ENCODE measurements at regions not wholly inside any gene's neighbourhood (a gene's known extent, or its start where the extent isn't known, plus 50 kb on each side); places are given as distances from the start of the nearest gene placed in this dataset.
A peak's percentile ranks its signal among the peaks of the same experiment; 100 is the strongest.

- Histone ChIP-seq H3K36me3 (ENCODE audit: insufficient read depth) (no peaks in the 10 kb centered on the region), H3K79me2 (replicated peaks; ENCODE audit: insufficient read depth) (no peaks in the 10 kb centered on the region), H3K27ac (ENCODE audit: low read depth) (no peak overlapping the region), H2AFZ (peak overlapping the region; percentile 74), H3F3A (replicated peaks; ENCODE audit: low read depth) (no peaks in the 10 kb centered on the region), H3K4me3 (no peak overlapping the region), H3K4me1 (ENCODE audit: insufficient read depth) (no peaks in the 10 kb centered on the region), H4K20me1 (replicated peaks; ENCODE audit: insufficient read depth) (no peaks in the 10 kb centered on the region), H3K4me2 (no peak overlapping the region), H3K9me2 (ENCODE audit: insufficient read depth) (peaks cover 4% of the 10 kb centered on the region; the same call in 1 of the 2 replicates), H3K27me3 (ENCODE audit: insufficient read depth) (no peaks in the 10 kb centered on the region)
- no peak overlapping the region; the same call in 1 of the 2 replicates for H3K27ac Mint-ChIP-seq
- ATAC-seq (no peak), DNase-seq (ENCODE audit: low spot score) (no peak)
- peaks cover 9% of the 10 kb centered on the region; the same call in 2 of the 3 replicates for H3K36me3 Mint-ChIP-seq (ENCODE audit: low read depth)
- H3K4me1 Mint-ChIP-seq, result peaks cover 3% of the 10 kb centered on the region; the same call in 1 of the 3 replicates
- TF ChIP-seq ZNF114 (CRISPR knock-in tag; IDR thresholded peaks at IDR 0.05), result no peak
- no peak for TF ChIP-seq ZNF331 (CRISPR knock-in tag; IDR thresholded peaks at IDR 0.05; ENCODE audit: low read depth)
- no peak for TF ChIP-seq NANOG (IDR thresholded peaks at IDR 0.05; ENCODE audit: borderline replicate concordance)
- no peak for TF ChIP-seq REST (IDR thresholded peaks at IDR 0.05; ENCODE audit: unreplicated experiment)
- no peak for TF ChIP-seq EZH2phosphoT487 (IDR thresholded peaks at IDR 0.05; ENCODE audit: unreplicated experiment)
- TF ChIP-seq CREB1 (CRISPR knock-in tag; IDR thresholded peaks at IDR 0.05; ENCODE audit: low read depth), result no peak
- TF ChIP-seq JUNB (IDR thresholded peaks at IDR 0.05; ENCODE audit: unreplicated experiment), result no peak
- TF ChIP-seq CTCF (conservative IDR thresholded peaks at IDR 0.05; ENCODE audit: low read depth in 2 of 2), result no peak
- TF ChIP-seq ETS1 (IDR thresholded peaks at IDR 0.05), result no peak
- TF ChIP-seq EZH2 (IDR thresholded peaks at IDR 0.05; ENCODE audit: low read depth, unreplicated experiment), result no peak
- no peaks in the 10 kb centered on the region for H3K27me3 Mint-ChIP-seq (ENCODE audit: insufficient read depth, low read depth, poor library complexity)
- H3K4me3 Mint-ChIP-seq, result no peak overlapping the region
- H3K9me3 Mint-ChIP-seq, result peaks cover 33% of the 10 kb centered on the region
Observed at GRCh38 chr12:38507839-38508238, 191.3 kb downstream of the ALG10B start.

Measured in GM23338 (cell line).